ENCODE measurements at regions not wholly inside any gene's neighbourhood (a gene's known extent, or its start where the extent isn't known, plus 50 kb on each side); places are given as distances from the start of the nearest gene placed in this dataset.

- DNase-seq = no peak
Observed at GRCh38 chr9:13378154-13378553, 98.7 kb upstream of the MPDZ start.

GRCh38 chr9:13377171-13377925 lies 97.9 kb upstream of the MPDZ start:
- no peak for DNase-seq

DNA sequence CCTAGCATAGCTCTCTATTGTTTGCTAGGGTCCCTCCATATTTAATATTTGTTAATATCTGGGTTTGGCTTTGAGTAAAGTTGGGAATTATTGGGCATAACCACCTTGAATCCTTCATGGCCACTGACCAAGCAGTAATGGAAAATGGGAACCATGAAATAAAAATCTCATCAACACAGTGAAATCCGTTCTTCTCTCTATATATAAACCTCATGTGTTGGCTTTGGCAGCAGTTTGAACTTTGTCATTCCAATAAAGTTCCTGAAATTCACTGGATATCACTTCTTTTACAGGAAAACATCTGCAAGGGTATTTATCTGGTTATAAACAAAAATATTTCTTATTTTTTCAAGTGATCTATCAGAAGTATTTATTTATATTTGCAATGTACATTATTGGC lies 93.0 kb upstream of the MPDZ start:
- DNase-seq = no peak

- DNase-seq = no peak
Observed at GRCh38 chr9:13369431-13369830, 89.9 kb upstream of the MPDZ start.

- DNase-seq = no peak
Observed at GRCh38 chr9:13367784-13368183, 88.3 kb upstream of the MPDZ start.

DNA sequence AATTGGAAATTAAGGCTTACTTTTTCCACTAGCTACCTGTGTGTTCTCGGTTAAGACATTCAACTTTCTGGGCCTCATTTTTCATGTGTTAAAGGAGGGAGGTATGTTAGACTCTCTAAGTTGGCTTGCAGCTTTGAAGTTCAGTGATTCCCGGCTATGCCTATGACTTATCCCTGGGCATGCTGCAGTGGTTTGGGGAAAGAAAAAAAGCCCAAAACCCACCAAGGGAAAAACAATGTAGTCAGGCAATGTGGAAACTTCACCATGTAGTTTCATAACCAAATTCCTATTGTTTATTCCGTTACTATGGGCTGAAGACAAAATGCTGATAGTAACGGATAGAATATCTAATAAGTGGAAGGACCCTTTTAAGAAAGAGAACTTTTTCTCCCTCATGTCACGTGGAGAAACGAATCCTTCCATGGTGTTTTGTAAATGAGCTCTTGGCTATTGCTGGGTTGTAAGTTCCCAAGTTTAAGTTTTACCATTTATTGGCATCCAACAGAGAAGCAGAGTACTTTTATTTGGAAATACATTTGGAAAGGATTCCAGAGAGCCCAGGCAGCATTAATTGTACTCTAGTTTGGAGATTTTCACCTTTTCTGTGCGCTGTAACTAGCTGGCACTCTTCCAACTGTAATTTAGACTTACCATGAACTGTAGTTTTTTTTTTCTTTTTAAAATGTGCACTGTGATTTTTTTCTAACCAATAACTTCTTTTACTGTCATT lies 84.9 kb upstream of the MPDZ start:
- DNase-seq = no peak

- DNase-seq = no peak
Observed at GRCh38 chr9:13361076-13361475, 81.6 kb upstream of the MPDZ start.

DNA sequence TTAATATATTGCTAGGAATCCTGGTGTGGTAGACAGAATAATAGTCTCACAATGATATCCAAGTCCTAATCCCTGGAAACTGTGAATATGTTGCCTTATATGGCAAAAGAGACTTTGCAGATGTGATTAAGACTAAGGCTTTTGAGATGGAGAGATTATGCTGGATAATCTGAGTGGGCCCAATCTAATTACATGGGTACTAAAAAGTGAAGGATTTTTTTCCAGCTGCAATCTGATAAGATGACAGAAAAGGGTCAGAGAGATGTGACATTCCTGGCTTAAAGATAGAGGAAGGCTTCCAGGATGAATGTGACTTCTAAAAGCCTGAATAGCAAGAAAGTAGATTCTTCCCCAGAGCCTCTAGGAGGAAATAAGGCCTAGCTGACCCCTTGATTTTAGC lies 80.7 kb upstream of the MPDZ start:
- no peak for DNase-seq

DNA sequence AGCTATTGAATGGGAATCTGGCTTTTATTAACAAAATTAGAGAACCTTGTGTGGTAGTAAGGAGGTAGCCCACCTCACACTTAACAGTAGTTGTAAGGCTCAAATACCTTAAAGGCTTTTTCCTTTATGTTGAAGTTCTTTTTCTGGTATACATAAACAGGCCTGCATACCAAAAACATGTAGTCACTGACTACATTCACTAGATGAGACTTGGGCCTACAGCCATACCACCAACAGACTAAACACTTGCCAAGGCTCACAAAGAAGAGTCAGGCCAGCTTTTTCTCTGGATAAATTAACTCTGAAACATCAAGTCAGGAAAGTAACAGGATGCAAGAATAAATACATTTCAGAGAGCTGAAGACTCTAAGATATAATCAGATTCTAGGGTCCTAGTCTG lies 78.6 kb upstream of the MPDZ start:
- DNase-seq = no peak

DNA sequence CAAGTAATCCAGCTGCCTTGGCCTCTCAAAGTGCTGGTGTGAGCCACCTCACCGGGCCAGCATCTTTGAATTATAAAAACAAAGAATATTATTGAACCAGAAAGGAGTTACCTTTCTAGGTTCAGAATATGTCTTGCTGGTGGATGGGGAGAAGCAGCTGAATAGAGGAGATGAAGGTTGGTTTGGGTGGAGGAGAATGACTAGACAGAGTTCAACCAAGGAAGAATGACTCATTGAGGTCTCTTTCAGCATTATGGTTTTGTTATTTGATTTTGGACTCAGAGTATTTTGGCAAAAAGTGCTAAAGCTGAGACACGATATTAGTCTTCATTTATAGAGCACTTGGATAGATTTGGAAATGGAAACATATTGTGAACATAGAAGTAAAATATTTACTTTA lies 75.2 kb upstream of the MPDZ start:
- DNase-seq = no peak

DNA sequence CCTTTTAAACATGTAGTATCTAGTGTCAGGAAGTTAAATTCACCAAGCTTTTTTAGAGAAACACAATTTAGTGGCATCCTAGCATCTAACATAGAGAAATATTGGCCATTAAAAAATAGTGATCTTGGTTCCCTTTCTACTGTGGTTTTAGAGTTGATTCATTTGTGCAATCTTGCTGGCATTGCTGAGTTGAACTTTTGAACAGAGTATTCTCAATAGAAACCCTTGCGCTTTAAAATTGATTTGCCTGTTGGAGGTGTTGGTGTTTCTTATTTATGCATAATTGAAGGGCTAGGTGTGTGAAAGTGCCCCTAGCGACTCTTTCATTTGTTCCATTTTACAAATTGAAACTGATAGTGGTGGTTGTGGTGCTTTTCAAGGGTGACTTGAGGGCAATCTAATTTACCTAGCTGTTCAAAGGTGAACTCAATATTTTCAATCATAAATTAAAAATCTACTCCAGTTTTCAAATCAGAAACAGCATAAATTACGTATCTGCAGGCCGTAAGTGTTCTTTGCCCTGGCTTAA lies 73.0 kb upstream of the MPDZ start:
- DNase-seq = no peak

DNA sequence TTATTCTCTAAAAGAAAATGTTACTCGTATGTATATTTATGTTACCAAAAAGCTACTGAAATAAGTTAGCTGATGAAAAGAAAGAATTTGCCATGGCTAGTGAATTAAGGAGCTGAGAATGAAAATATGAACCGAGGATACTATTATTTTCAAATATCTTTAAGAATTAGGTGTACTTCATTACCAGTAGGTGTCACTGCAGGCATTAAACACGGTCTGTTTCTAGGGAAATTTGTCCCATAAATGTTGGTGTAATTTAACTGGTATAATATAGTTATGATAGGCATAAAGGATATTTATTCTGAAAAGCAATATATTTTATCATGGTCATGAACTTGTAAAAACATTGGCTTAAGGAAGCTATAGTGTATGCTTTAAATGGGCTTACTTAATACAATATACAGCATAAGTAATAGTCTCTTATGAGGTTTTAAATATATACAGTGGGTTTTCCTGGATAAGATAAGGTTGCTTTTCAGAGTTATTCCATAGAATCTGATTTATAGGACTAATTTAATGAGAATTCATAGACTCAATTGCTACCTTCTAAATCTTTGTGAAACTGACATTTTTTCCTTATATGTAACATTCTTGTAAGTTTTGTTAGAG lies 72.4 kb upstream of the MPDZ start:
- no peak for DNase-seq

GRCh38 chr9:13332571-13332970 lies 53.1 kb upstream of the MPDZ start:
- no peak for DNase-seq

DNA sequence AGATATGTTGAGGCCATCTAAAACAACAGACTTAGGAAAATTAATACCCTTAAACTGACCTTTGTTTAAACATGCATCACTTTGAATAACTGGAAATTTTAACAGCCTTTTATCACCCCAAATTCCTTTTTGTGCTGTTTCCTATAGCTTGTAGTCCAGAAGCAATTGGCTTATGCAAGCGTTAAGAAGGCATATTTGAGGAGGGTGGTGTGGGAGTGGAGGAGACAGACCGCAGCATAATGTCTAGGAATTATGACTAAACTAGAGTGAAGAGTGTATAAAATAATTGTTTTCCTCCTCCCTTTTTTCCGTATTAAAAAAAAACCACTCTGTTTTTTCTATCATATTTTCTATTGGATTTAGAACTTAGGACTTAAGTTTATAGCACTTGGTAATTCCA lies 51.8 kb upstream of the MPDZ start:
- no peak for DNase-seq

DNA sequence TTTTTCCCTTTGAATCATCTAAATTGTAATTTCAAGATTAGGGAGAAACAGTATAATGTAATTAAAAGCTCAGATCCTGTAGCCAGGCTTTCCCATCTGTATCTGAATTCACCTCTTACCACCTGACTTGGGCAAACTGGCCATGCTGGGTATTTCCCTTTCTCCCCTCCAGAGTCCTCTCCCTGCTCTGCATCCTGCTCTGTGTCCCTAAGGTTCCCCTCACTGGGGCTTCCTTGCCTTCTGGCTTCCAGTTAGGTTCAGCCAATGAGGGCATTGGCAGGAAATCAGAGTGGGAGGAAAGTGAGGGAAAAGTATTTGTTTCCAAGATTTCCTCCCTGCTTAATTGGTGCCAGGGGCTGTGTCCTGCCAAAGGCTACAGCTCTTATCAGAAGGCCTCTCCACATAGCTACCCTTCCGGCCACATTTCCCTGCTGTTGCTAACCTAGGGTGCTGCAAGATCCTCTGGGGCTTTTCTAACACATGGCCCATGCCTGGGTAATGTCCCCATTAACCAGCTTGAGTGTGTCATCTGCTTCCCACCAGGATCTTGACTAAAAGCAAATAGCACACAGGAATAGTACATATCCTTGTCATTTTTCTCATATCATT lies 51.0 kb upstream of the MPDZ start:
- no peak for DNase-seq
